Amniotic stem cell (primary cell): ENCODE measurements at regions not wholly inside any gene's neighbourhood (a gene's known extent, or its start where the extent isn't known, plus 50 kb on each side); places are given as distances from the start of the nearest gene placed in this dataset.
A peak's percentile ranks its signal among the peaks of the same experiment; 100 is the strongest.
"Not testable (repeated sequence)": the region's sequence is repeated elsewhere in the genome, so short reads cannot be mapped to it uniquely, and the experiment has no call there.

Source experiments
- DNase-seq: peaks from one replicate; lab custom pipeline; 2025; lab: John Stamatoyannopoulos, UW

DNA sequence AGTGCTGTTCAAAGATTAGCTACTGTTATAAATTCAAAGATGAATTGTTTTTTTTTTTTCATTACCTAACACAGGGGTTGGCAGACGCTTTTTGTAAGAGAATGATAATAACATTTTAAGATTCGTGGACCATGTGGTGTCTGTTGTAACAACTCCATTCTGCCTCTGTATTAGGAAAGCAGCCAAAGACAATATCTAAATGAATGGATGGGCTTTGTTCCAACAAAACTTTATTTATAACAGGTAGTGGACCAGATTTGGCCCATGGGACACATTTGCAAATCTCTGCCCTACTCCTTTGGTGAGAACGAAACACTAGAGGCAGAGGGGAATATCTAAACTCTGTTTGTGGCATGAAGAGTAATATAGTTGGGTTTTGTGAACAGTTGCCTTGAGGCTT lies 83.6 kb upstream of the BLID start:
- no peak for DNase-seq

DNA sequence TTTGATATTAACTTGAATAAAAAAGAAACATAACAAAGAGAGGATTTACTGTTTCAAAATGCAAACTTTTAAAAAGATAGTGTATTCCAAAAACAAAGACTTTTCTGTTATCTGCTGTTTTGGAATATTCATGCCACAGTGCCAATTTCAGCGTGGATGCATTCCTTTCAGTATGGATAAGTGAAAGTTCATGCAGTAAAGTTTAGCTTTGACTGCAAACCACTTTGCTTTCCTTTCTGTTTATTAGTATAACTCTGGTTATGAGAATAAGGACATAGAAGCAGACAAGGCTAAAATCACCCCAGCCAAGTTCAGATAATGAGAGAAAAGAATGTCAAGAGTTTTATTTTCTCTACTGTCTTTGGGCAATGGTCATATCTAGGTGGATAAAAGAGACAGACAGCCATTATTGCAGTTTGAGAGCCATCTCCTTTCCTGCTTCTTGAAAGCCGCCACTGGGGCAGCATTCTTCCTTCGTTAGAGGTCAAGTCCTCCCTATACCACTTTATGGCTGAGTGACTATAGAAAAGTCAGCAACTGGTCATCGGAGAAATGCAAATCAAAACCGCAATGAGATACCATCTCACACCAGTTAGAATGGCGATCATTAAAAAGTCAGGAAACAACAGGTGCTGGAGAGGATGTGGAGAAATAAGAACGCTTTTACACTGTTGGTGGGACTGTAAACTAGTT lies 82.4 kb upstream of the BLID start:
- DNase-seq: no peak

DNA sequence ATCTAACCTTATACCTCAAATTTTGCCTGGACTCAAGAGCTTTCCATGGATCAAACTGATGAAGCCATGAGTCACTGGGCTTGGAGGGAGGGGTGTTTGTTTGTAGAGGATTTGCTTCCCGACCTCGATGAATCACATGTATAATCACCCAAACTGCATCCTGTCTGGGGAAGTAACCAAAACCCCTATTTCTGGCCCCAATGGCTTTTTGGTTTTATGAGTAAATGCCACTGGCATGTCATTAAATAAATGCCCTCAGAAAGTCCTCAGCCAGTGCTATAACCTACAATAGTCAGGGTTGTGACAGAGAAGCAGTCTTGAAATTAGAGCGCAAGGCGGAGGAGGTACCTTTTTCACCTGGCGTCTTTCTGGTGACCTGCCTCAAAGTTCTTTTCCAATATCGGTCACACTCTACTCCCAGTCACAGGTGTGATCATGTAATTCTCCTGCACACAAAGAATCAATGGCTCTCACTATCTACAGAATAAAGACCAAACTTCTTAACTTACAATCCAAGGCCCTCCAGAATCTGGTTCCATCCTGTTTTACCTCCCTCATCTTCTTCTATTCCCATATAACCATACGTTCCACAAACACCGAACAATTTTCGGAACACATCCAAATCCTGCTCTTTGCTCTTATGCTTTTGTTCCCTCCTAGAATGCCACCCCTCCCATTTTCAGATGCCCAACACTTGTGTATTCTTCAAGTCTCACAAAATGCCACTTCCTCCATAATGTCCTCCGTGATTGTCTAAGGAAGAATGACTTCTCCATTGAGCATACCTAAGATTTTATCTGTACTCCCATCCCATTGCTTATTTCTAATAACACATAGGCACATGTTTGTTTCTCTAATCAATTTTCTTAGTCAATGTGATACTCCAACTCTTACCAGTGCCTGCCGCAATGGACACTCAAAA lies 81.3 kb upstream of the BLID start:
- peak; percentile 93 for DNase-seq

DNA sequence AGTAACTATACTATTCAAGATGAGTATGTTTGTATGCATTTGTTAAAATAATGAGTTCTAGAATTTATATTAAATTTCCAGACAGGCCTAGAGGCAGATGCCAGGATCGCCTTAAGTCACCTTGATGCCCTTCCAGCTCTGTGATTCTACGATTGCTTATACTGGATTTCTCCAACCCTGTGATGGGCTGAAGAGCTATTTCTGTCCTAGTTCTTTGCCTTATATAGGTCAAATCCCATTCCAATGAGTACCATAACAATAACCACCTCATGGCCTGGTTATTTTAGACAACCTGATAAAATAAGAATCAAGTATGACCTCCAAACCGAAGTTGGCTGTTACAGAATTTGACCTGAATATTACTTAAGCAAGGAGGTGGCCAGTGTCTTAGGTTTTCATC lies 79.8 kb upstream of the BLID start:
- DNase-seq: no peak

DNA sequence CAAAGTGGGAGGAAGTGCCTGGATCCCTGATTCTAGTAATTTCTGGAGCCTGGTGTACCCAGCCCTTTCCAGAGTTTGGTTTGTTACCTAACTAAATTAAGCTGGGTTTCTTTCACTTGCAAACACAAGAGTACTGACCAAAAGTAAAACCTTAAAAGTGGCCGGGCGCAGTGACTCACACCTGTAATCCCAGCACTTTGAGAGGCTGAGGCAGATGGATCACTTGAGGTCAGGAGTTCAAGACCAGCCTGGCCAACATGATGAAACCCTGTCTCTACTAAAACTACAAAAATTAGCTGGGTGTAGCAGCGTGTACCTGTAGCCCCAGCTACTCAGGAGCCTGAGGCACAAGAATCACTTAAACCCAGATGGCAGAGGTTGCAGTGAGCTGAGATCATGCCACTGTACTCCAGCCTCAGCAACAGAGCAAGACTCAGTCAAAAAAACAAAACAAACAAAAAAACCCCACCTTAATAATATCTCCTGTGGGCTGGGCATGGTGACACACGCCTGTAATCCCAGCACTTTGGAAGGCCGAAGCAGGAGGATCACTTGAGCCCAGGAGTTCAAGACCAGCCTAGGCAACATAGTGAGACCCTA lies 78.0 kb upstream of the BLID start:
- not testable (repeated sequence) for DNase-seq

DNA sequence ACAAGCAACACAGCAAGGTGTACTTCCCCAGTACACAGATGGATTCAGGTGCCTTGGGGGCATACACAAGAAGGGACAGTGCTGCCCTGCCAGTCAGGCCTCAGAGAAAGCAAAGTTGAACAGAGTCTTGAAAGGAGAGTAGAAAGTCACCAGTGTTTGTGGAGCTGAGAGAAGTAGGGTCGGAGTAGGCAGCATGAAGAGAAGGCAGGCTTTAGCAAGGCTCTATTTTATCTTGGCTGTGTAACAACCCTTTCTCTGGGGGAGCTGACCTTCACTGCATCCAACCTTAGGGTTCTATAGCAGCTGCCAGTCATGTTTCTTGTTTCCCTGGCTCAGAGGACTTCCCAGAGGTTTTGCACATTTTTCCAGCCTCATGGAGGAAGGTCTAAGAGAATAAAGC lies 77.4 kb upstream of the BLID start:
- no peak for DNase-seq

DNA sequence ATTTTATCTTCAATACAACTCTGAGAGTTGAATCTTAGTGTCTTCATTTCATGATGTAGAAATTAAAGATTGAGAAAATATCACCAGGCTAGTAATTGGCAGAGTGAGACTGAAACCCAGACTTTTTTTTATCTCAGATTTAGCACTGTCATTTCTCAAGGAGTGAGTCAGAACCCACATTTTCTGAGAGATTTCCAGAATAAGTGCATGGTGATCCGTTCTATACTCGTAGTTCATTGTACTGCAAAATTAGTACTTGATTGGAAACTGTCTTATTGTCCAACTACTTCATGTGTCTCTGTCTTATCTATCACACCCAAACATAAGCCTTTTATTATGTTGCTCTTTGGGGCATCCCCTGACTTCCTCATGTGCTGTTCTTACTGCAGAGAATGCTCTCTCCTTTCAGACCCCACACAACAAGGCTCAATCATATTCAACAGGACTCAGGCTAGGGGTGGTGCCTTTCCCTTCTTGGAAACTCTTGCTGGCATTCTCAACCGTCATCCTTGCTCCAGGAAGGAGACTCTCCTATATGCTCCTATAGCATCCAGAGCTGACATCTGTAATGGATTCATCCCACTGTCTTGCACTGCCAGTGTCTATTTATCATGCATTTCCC lies 76.7 kb upstream of the BLID start:
- DNase-seq: no peak

DNA sequence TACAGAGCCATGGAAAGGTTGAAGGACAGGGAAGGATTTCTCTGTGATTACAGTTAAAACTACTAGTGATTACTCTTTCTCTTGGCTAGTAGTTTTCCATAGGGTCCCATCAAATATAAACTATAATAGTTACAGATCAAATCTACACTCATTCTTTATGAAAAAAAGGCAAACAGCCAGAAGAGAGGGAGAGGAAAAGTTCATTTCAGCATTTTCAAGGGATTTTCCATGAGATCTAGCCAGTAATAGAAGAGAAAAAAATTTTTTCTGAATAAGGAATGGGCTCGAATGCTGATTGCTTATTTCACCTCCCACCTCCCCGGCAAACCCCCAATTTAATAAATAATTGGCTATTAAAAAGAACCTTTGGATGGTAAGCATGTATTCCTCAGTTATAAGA lies 74.8 kb upstream of the BLID start:
- no peak for DNase-seq

DNA sequence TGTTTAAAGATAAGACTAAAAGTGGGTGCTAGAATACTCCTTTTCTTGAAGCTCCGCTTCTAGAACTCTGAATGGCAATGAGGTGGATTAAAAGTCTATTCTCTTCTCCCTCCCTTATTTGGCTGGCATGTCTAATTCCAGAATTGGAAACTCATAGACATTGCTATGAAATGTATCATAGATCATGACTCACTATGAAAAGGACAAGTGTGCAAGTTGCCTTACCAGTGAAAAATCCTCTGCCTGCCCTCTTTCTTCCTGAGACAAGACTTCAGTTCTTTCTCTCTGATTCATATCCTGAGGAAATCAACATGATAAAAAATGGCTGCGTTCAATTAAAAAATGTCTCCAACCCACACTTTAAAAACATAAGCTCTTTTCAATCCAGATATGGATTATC lies 73.2 kb upstream of the BLID start:
- peak; percentile 86 for DNase-seq

DNA sequence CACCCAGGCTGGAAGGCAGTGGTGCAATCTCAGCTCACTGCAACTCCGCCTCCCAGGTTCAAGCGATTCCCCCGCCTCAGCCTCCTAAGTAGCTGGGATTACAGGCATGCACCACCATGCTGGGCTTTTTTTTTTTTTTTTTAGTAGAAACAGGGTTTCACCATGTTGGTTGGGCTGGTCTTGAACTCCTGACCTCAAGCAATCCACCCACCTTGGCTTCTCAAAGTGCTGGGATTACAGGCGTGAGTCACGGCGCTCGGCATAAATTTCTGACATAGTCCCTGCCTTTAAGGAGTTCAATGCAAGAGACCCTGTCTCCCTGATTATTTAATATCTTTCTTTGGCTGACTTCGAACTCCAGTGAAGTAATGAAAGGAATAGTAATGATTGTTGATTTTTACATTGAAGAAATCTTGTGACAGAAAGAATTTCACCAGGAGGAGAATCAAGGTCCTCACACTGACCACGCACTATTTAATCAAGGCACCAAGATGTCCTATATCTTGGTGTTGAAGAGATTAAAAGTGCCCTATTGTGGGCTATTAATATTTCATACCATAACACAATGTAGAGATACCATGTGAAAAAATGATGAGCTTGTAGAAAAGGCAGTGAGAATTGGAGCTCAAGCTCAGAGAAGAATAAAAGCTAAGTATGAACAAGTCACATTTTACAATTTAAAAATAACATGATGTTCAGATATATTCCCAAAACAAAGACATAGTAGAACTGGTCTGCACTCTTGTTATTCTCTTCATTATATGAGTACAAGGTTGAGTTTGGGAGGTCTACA lies 71.6 kb upstream of the BLID start:
- DNase-seq: no peak

DNA sequence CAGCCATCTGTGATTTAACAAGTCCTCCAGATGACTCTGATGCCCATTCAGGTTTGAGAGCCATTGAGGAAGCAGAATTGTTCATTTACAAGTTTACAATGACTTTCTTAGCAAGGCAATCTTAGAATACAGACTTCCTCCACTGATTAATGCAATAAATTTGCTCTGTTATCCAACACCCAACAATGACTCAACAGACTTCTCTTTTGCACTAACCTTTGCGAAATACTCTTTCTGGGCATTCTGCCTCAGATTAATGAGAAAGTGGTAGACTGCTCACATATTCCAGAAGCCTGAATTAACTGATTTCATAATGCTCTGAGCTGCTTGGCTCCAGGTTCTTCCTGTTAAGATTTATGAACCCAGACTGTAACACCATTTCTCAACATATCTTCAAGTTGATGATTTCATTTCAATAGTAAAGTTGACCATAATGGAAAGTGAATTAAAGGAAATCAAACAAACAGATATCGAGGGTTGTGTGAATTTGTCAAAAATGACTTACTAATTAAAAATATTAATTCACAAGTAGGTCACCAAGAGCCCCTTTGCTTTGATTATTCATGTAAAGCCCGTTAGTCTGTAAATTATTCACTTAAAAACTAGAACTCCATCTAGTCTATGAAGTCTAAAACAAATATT lies 70.5 kb upstream of the BLID start:
- no peak for DNase-seq

DNA sequence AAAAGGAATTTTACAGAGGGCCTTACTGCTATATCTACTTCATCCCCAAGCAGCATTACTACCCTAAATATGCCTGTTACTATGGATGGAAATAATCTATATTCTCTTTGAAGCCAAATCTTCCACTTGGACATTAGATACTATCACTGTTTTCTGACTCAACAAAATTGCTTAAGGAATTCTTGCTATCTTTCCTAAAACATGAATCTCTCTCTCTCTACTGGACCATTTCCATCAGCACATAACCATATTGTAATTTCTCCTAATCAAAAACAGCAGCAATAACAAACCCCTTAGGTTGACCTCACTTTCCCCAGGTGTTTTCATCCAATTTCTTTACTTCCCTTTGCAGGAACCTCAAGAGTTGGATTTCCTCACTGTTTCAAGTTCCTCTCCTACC lies 67.9 kb upstream of the BLID start:
- no peak for DNase-seq

DNA sequence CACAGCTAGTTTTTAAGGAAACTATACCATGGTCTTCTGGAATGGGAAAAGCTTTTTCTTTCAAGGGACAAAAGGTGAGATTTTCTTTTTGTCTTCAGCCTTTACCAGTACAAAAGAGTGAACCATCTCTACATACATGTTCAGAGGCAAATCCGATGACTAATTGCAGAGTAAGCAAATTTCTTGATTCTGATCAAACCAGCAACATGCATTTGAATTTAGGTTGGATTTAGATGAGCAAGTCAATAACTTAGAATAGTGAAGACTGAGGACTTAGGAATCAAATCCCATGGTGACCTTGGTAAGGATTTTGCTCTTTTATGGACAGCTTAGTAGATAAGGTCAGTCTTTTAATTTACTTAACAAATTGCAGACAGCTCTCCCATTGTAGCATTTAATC lies 65.9 kb upstream of the BLID start:
- DNase-seq: no peak

DNA sequence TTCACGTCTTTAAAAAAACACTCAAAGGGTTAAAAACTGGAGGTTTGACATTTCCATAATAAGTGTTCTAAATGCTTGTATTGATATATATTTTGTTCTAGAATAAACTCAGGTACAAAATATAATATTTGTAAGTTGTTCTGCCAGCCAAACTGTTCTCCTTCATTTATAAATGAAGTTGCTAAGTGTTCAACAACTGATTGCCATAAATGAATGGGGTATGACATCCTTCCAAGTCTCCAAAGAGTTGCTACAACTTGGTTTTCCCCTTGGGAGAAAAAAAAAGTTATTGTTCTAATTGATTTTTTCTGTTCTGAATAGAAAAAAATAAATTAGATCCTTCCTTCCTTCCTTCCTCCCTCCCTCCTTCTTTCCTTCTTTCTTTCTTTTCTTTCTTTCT lies 65.4 kb upstream of the BLID start:
- DNase-seq: no peak

DNA sequence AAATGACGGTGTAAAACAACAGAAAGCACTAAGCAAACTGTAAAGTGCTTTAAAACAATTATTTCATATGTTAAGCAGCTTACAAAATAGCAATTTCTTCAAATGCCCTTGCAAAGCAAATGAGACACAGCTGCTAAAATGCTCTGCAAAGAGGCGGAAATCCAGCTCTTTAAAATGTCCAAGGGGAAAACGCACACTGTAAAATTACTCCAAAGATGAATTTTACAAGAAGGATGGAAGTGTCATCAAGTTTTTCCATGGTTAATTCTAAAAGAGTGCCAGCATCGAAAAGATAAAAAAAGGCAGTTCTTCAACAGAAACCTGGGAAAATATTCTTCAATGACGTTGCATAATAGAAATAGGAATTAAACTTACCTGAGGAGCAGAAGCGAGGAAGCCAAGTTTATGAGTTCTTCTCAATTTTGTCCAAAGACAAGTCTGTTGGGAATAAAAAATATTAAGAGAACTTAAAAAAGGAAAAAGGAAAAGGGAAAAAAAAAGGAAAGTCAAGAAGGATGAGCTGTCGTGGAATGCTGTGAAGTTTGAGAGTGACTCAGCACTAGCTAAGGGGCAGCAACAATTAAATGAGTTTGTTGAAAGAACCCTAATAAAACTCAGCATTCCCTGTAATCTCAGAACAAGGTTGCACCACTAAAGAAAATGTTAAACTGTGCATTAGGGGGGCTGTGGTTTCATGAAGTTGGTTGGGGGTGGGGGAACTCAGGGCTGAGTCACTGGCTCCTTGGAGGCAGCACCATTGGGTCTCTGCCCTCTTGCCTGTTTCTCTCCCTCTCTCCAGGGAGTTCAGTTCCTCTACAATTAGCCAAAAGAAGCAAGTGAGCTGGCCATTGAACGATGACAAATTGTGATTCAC lies 64.2 kb upstream of the BLID start:
- peak; percentile 89 for DNase-seq

DNA sequence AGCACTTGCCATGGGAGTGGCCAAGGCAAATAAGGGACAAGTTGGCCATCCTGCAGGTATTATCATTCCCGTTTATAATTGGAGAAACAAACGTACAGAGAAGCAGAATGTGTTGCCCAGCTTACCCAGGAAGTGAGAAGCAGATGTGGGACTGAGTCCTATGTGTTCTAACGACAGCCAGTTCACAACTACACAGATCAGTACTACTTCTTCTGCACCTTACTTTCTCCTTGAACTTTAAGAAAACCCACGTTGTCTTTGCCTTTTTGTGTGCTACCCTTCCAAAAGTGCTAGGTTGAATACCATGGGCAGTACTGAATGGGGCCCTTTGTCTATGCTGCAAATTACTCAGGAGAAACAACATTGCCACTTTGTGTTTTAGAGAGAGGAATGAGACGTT lies 62.8 kb upstream of the BLID start:
- no peak for DNase-seq

DNA sequence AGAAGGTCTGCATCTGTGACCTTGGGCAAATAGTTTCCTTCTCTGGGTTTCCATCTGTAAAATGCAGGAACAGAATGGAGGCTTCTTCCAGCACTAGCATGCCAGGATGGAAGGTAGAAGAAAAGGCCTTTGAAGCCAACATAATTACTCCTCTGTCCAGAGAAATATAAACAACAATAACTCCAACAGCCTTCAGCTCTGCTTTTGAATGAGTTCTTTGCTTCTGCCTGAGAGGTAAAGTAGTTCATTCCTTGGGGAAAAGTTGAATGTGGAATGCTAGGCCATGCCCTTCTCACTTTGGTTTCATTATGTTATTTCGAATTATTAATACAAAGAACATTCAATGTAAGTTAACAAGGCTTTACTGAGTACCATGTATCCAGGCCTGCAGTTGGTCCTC lies 61.2 kb upstream of the BLID start:
- no peak for DNase-seq

DNA sequence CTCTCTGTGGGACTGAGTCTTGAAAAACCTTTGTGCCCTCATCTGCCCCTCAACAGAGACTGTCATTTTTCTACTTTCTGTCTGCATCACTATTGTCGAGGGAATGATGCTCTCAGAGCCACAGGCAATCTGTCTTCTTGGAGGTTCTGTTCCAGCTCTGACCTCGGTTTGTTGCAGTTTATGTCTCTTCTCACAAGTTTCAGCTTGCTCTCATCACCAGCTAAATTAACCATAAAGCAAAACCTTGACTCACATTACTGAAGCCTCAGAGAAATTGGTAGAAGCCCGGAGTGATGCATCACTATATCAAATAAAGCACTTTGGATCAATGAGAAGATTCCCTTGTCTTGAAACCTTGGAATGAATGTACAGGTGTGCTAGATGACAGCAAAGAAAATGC lies 60.6 kb upstream of the BLID start:
- DNase-seq: no peak

DNA sequence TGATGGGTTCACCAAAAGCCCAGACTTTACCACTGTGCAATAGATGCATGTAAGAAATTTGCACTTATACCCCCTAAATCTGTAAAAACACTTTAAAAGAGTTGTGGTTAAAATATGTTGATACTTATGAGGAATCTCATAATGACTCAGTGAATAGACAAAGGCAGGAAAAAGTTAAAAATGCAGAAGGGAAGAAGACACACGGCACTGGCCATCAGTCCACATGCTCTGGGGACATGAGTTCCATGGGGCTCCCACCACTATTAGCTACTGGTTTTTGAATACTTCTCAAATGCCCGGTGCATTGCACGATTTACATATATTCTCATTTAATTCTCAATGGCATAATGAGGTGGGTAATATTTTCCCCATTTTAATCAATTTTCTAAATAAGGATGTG lies 59.3 kb upstream of the BLID start:
- no peak for DNase-seq

DNA sequence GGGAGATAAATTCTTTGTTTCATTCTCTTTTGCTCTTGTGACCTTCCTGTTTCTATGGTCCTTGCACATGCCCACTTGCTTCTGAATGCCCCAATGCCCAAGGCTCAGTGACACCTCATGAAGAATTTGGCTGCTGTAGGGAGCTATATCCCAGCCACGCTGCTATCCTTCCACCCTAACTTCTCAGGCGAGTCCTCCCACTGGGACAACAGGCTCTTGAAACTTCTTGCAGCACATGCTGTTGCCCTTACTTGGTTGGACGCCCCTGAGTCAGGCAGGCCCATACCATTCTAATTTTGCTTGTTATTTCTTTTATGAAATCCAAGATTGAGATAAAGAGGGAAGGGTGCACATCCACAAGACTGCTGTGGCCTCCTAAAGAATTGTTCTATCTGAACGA lies 57.6 kb upstream of the BLID start:
- no peak for DNase-seq
